H1 (cell line): ENCODE measurements at regions not wholly inside any gene's neighbourhood (a gene's known extent, or its start where the extent isn't known, plus 50 kb on each side); places are given as distances from the start of the nearest gene placed in this dataset.
"Not testable (repeated sequence)": the region's sequence is repeated elsewhere in the genome, so short reads cannot be mapped to it uniquely, and the experiment has no call there.

Experiments used
- CTCF ChIA-PET: fragments of 300-600 bp; sonication (Branson Sonifier 250); formaldehyde crosslinking; loops from one replicate; lab custom pipeline; 2021; ENCODE audit not compliant: partially characterized antibody; lab: Charles Lee
- POLR2A ChIA-PET: fragments of 300-600 bp; sonication (Branson Sonifier 250); formaldehyde crosslinking; loops from one replicate; lab custom pipeline; 2021; ENCODE audit warnings: inconsistent platforms; ENCODE audit not compliant: partially characterized antibody; lab: Charles Lee
- DNase-seq, 2 experiments: peaks; one replicate each; pipeline versions ENCODE4 v3.0.0 to v3.0.0-alpha.2; 2010 to 2022; ENCODE audit warnings: low spot score in 2 of 2, low read depth in 1 of 2, mixed read lengths in 1 of 2
- FAIRE-seq: peaks from 2 replicates; lab custom pipeline; 2011; peaks lifted over from hg19 to GRCh38; lab: Jason Lieb, UNC
- H2AFZ ChIP-seq: 2 replicates; pipeline ENCODE4 v1.8.1; 2012; ENCODE audit warnings: low read length, inconsistent platforms
- H2AK5ac ChIP-seq: 2 replicates; pipeline ENCODE4 v1.6.1; 2013; ENCODE audit warnings: low read depth, low read length
- H2BK120ac ChIP-seq: replicated peaks from 2 replicates; pipeline ENCODE3; 2013; ENCODE audit warnings: low read depth, low read length, inconsistent platforms
- H2BK12ac ChIP-seq: 2 replicates; pipeline ENCODE4 v1.6.1; 2013; ENCODE audit warnings: low read depth, low read length
- H2BK15ac ChIP-seq: 2 replicates; pipeline ENCODE4 v1.6.1; 2013; ENCODE audit warnings: low read length
- H2BK20ac ChIP-seq: 2 replicates; pipeline ENCODE4 v1.6.1; 2013; ENCODE audit warnings: low read length
- H2BK5ac ChIP-seq: 2 replicates; pipeline ENCODE4 v1.6.1; 2013; ENCODE audit warnings: low read depth, low read length
- H3K14ac ChIP-seq: 2 replicates; pipeline ENCODE4 v1.6.1; 2013; ENCODE audit warnings: inconsistent platforms; ENCODE audit not compliant: insufficient read length
- H3K18ac ChIP-seq: 2 replicates; pipeline ENCODE4 v1.6.1; 2013; ENCODE audit warnings: low read length; ENCODE audit errors: extremely low read depth
- H3K23ac ChIP-seq: 2 replicates; pipeline ENCODE4 v1.6.1; 2013; ENCODE audit warnings: inconsistent platforms; ENCODE audit not compliant: insufficient read length
- H3K23me2 ChIP-seq: 2 replicates; pipeline ENCODE4 v1.6.1; 2013; ENCODE audit warnings: low read depth, low read length
- H3K27ac ChIP-seq: 2 replicates; pipeline ENCODE4 v1.6.1; 2011; ENCODE audit warnings: low read depth, low read length, inconsistent platforms
- H3K27me3 ChIP-seq, 4 experiments: replicated peaks in 1 of 4; 1 replicate in 1 of 4; 2 replicates in 3 of 4; pipeline versions ENCODE4 v1.6.1 to v1.8.1; 2011 to 2013; ENCODE audit warnings: low read length in 3 of 4, mild to moderate bottlenecking in 3 of 4, inconsistent platforms in 2 of 4, mixed read lengths in 2 of 4, moderate library complexity in 1 of 4; ENCODE audit not compliant: control insufficient read depth in 3 of 4, insufficient read depth in 3 of 4; ENCODE audit errors: extremely low read depth in 1 of 4
- H3K36me3 ChIP-seq, 4 experiments: 2 replicates each; pipeline versions ENCODE4 v1.6.1 to v1.8.1; 2011 to 2013; ENCODE audit warnings: mild to moderate bottlenecking in 4 of 4, low read length in 3 of 4, moderate library complexity in 2 of 4, control low read depth in 1 of 4, inconsistent platforms in 1 of 4; ENCODE audit not compliant: insufficient read depth in 4 of 4, control insufficient read depth in 2 of 4
- H3K4ac ChIP-seq: replicated peaks from 2 replicates; pipeline ENCODE3; 2013; ENCODE audit warnings: low read length, low read depth, mixed read lengths, inconsistent platforms; ENCODE audit not compliant: insufficient read length
- H3K4me1 ChIP-seq, 4 experiments: replicated peaks in 1 of 4; 1 replicate in 1 of 4; 2 replicates in 3 of 4; pipeline versions ENCODE4 v1.6.1 to v1.8.1; 2011 to 2013; ENCODE audit warnings: low read length in 3 of 4, inconsistent platforms in 2 of 4, mixed read lengths in 1 of 4; ENCODE audit not compliant: insufficient read depth in 4 of 4, control insufficient read depth in 3 of 4
- H3K4me2 ChIP-seq, 2 experiments: 2 replicates each; pipeline versions ENCODE4 v1.6.1 to v1.8.1; 2011 to 2013; ENCODE audit warnings: low read depth in 2 of 2, low read length in 2 of 2, control low read depth in 1 of 2, inconsistent platforms in 1 of 2, mild to moderate bottlenecking in 1 of 2; ENCODE audit not compliant: insufficient read depth in 1 of 2
- H3K4me3 ChIP-seq, 4 experiments: fragments of 200-600, 300-600 bp in 1 of 4; sonication (generic), shearing (Covaris generic), sonication (Bioruptor Twin) in 1 of 4; 2 replicates each; pipeline versions ENCODE4 v1.5.1 to v1.8.1; 2011 to 2016; ENCODE audit warnings: low read length in 4 of 4, low read depth in 3 of 4, control low read depth in 2 of 4, inconsistent platforms in 2 of 4, mild to moderate bottlenecking in 2 of 4, mixed read lengths in 1 of 4, moderate library complexity in 1 of 4; ENCODE audit not compliant: insufficient read depth in 2 of 4; ENCODE audit errors: extremely low read depth in 1 of 4
- H3K56ac ChIP-seq: replicated peaks from 2 replicates; pipeline ENCODE3; 2013; ENCODE audit warnings: low read depth, mild to moderate bottlenecking, mixed read lengths, low read length, inconsistent platforms; ENCODE audit not compliant: insufficient read length
- H3K79me1 ChIP-seq: 2 replicates; pipeline ENCODE4 v1.6.1; 2013; ENCODE audit warnings: low read depth, low read length, control low read depth
- H3K79me2 ChIP-seq, 2 experiments: 2 replicates each; pipeline versions ENCODE4 v1.6.1 to v1.8.1; 2012 to 2013; ENCODE audit warnings: low read length in 2 of 2, mild to moderate bottlenecking in 2 of 2, inconsistent platforms in 1 of 2; ENCODE audit not compliant: insufficient read depth in 2 of 2, control insufficient read depth in 1 of 2
- H3K9ac ChIP-seq, 4 experiments: replicated peaks in 1 of 4; 1 replicate in 1 of 4; 2 replicates in 3 of 4; pipeline versions ENCODE4 v1.6.1 to v1.8.1; 2011 to 2013; ENCODE audit warnings: low read depth in 3 of 4, low read length in 3 of 4, control low read depth in 2 of 4, mild to moderate bottlenecking in 2 of 4, moderate library complexity in 2 of 4, inconsistent platforms in 1 of 4; ENCODE audit errors: extremely low read depth in 1 of 4
- H3K9me3 ChIP-seq, 2 experiments: 2 replicates each; pipeline versions ENCODE4 v1.6.1 to v1.8.1; 2012 to 2013; ENCODE audit warnings: mild to moderate bottlenecking in 2 of 2, moderate library complexity in 2 of 2, control low read depth in 1 of 2, inconsistent platforms in 1 of 2, low read depth in 1 of 2, low read length in 1 of 2, mixed read lengths in 1 of 2; ENCODE audit not compliant: insufficient read depth in 2 of 2
- H4K20me1 ChIP-seq, 2 experiments: replicated peaks in 1 of 2; 2 replicates each; pipeline versions ENCODE3 to v1.8.1; 2011 to 2013; ENCODE audit warnings: inconsistent platforms in 2 of 2, low read length in 2 of 2, mild to moderate bottlenecking in 1 of 2; ENCODE audit not compliant: insufficient read depth in 2 of 2, control insufficient read depth in 1 of 2
- H4K5ac ChIP-seq: 2 replicates; pipeline ENCODE4 v1.6.1; 2013; ENCODE audit warnings: low read length, low read depth, mixed read lengths, inconsistent platforms; ENCODE audit not compliant: insufficient read length
- H4K8ac ChIP-seq: 2 replicates; pipeline ENCODE4 v1.8.0; 2013; ENCODE audit warnings: mild to moderate bottlenecking, moderate library complexity, low read length, inconsistent platforms; ENCODE audit not compliant: insufficient read depth; ENCODE audit errors: extremely low read depth
- H4K91ac ChIP-seq: replicated peaks from 2 replicates; pipeline ENCODE3; 2013; ENCODE audit warnings: low read length, mixed read lengths, inconsistent platforms; ENCODE audit not compliant: insufficient read length
- POLR2AphosphoS5 ChIP-seq: IDR thresholded peaks from 2 replicates; pipeline ENCODE4 v1.6.1; 2011; ENCODE audit warnings: low read depth, low read length
- WGBS, 2 experiments: shearing (Covaris generic) in 1 of 2; methylation state at CpG; one replicate each; pipeline versions ENCODE4 v1.1.6 to v1.1.7; 2013 to 2015; ENCODE audit warnings: low lambda C conversion rate in 2 of 2, mixed read lengths in 2 of 2, inconsistent platforms in 1 of 2, low coverage in 1 of 2, missing lambda C conversion rate in 1 of 2; ENCODE audit not compliant: insufficient replicate concordance in 2 of 2, insufficient coverage in 1 of 2, insufficient read length in 1 of 2; ENCODE audit errors: extremely low coverage in 1 of 2, missing lambda C conversion rate in 1 of 2; 5-methylcytosine and 5-hydroxymethylcytosine counted together

DNA sequence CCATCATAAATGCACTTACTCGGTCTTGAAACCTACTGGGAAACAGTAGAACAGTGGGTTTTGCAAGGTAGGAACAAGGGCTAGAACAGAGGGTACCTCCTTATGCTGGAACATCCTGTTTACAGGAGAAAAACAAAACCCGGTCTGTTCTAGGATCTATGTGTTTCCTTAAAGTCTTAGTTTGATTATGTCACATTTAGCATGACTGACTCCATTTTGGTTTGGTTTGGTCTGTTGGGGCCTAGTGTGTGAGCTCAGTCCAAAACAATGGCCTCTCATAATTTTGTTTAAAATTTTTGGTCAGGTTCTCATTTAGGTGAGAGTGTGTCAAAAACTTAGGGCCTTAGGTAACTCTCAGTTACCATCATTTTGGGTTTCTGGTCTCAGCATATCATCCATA is 96.3 kb upstream of the TRIM24 start:
- CTCF ChIA-PET, result interaction anchor here (0.6 kb wide), 1 partner anchor 164 kb away, joined by 3 read pairs; no protein-coding TSS in a partner anchor
- no peak overlapping the region for H3K4me3 ChIP-seq
- no peak overlapping the region for H3K27ac ChIP-seq
- H3K36me3 ChIP-seq, result no peaks in the 10 kb centered on the region
- TF ChIP-seq POLR2AphosphoS5, result no peak
- H3K23me2 ChIP-seq, result no peaks in the 10 kb centered on the region; the same call in 1 of the 2 replicates
- no peak overlapping the region for H4K91ac ChIP-seq
- H2BK15ac ChIP-seq, result no peak overlapping the region
- H4K8ac ChIP-seq, result no peak overlapping the region
- WGBS, 2 experiments, result 93% methylated on average over 2 of the region's 2 CpGs; no CpG with 5 or more reads in 1 of the 2 experiments
- no peak overlapping the region for H2BK120ac ChIP-seq
- DNase-seq (no peak), FAIRE-seq (no peak)
- no peak overlapping the region for H3K9ac ChIP-seq
- POLR2A ChIA-PET, result no interaction called here
- H3K4ac ChIP-seq, result no peak overlapping the region
- no peak overlapping the region for H3K14ac ChIP-seq
- no peaks in the 10 kb centered on the region for H3K9me3 ChIP-seq
- no peaks in the 10 kb centered on the region for H3K79me1 ChIP-seq
- no peak overlapping the region for H2BK20ac ChIP-seq
- H2AFZ ChIP-seq, result no peak overlapping the region
- H2AK5ac ChIP-seq, result no peak overlapping the region
- H3K4me1 ChIP-seq, result peaks cover 0 to 4% (median 0%) of the 10 kb centered on the region in 4 experiments; a peak in 2 of 7 replicates
- H3K23ac ChIP-seq, result no peak overlapping the region
- H3K56ac ChIP-seq, result no peak overlapping the region
- no peaks in the 10 kb centered on the region for H3K27me3 ChIP-seq
- no peak overlapping the region for H3K4me2 ChIP-seq
- no peak overlapping the region for H4K5ac ChIP-seq
- no peak overlapping the region for H2BK12ac ChIP-seq
- H3K18ac ChIP-seq, result no peak overlapping the region
- no peak overlapping the region for H2BK5ac ChIP-seq
- no peaks in the 10 kb centered on the region for H3K79me2 ChIP-seq
- no peaks in the 10 kb centered on the region for H4K20me1 ChIP-seq

DNA sequence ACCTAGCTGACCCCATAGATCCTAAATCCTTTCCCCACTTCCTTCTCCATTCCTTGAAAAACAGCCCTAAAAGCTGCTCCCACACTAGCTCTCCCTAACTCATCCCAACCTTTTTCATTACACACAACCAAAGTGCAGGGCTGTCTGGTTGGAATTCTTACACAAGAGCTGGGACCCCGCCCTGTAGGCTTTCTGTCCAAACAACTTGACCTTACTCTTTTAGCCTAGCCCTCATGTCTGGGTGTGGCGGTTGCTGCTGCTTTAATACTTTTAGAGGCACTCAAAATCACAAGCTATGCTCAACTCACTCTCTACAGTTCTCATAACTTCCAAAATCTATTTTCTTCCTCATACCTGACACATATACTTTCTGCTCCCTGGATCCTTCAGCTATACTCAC is 93.9 kb upstream of the TRIM24 start:
- H3K23ac ChIP-seq, H3K4me3 ChIP-seq, H2BK120ac ChIP-seq, H3K4me1 ChIP-seq, H2BK15ac ChIP-seq, H4K8ac ChIP-seq, DNase-seq, FAIRE-seq, H3K23me2 ChIP-seq, H3K18ac ChIP-seq, H3K27ac ChIP-seq, H3K4me2 ChIP-seq, H2BK12ac ChIP-seq, H3K56ac ChIP-seq, H3K27me3 ChIP-seq, H4K5ac ChIP-seq, H2BK5ac ChIP-seq, H3K36me3 ChIP-seq, H4K20me1 ChIP-seq, H3K14ac ChIP-seq, H2AK5ac ChIP-seq, H2BK20ac ChIP-seq, H4K91ac ChIP-seq, H3K4ac ChIP-seq, H3K79me1 ChIP-seq, H2AFZ ChIP-seq, POLR2A ChIA-PET, H3K79me2 ChIP-seq, CTCF ChIA-PET, H3K9ac ChIP-seq: not testable (repeated sequence)
- WGBS, 2 experiments, result 93% methylated on average over 2 of the region's 2 CpGs; no CpG with 5 or more reads in 1 of the 2 experiments
- peaks cover 0 to 15% of the 10 kb centered on the region in 2 experiments; a peak in 2 of 4 replicates for H3K9me3 ChIP-seq
